ENCODE measurements at regions not wholly inside any gene's neighbourhood (a gene's known extent, or its start where the extent isn't known, plus 50 kb on each side); places are given as distances from the start of the nearest gene placed in this dataset.

DNA sequence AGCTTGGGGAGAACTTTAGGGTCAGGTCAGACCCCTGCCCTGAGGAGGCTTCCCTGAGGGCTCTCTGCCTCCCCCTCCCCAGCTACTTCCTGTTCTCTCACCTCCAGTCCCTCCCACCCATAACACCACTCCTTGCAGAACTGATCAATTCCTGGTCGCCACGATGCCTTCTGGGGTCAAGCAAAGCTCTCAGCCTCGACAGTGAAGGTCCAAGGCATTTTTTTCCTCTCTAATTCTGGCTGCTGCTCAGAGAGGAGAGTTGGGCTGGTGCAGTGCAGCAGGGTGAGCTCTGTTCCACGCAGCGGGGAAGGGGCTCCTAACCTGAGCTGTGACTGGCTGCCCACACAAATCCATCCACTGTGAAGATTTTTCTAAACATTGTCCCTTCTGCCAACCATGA is 628.4 kb downstream of the BRD1 start:
- Mint-ChIP-seq H3K4me1 (no peaks in the 10 kb centered on the region), H3K27me3 (peaks cover 4% of the 10 kb centered on the region), H3K27ac (no peak overlapping the region), H3K4me3 (no peak overlapping the region), H3K9me3 (ENCODE audit: insufficient read depth) (no peaks in the 10 kb centered on the region)
- intact Hi-C loops (cut with micrococcal nuclease) = no loop called here
- Histone ChIP-seq H3K4me1 (ENCODE audit: control insufficient read depth in 2 of 2, insufficient read depth in 2 of 2, low read length in 2 of 2) (no peaks in the 10 kb centered on the region), H3K27ac (ENCODE audit: low read length in 2 of 2) (no peak overlapping the region), H3K27me3 (replicated peaks in 1 of 4; ENCODE audit: control extremely low read depth in 1 of 4, control insufficient read depth in 3 of 4, insufficient read depth in 4 of 4, low read length in 3 of 4) (no peaks in the 10 kb centered on the region), H3K4me3 (ENCODE audit: control extremely low read depth in 1 of 5, extremely low read depth in 1 of 5, insufficient read depth in 1 of 5, low read depth in 2 of 5, low read length in 4 of 5) (no peak overlapping the region), H4K20me1 (ENCODE audit: control insufficient read depth, insufficient read depth, low read length, poor library complexity, severe bottlenecking) (no peaks in the 10 kb centered on the region), H3K4me2 (replicated peaks; ENCODE audit: low read depth, low read length, poor library complexity, severe bottlenecking) (no peak overlapping the region), H3K9me3 (ENCODE audit: control extremely low read depth in 1 of 3, control insufficient read depth in 2 of 3, insufficient read depth in 1 of 3, low read length in 2 of 3) (peaks cover 0 to 3% (median 0%) of the 10 kb centered on the region in 3 donors), H3K36me3 (replicated peaks in 1 of 2; ENCODE audit: control extremely low read depth in 1 of 2, control insufficient read depth in 1 of 2, extremely low read depth in 1 of 2, insufficient read depth in 2 of 2, low read length in 1 of 2) (no peaks in the 10 kb centered on the region), H3K9ac (ENCODE audit: low read length) (no peak overlapping the region), H2AFZ (ENCODE audit: insufficient read depth, low read depth, low read length, poor library complexity, severe bottlenecking) (no peak overlapping the region), H3K79me2 (ENCODE audit: control insufficient read depth, insufficient read depth, low read length) (no peaks in the 10 kb centered on the region)
- ATAC-seq (ENCODE audit: low read depth) (no peak), DNase-seq (no peak)
- POLR2A ChIA-PET = no interaction called here
- CTCF ChIA-PET = no interaction called here
- TF ChIP-seq, protein P1, sequence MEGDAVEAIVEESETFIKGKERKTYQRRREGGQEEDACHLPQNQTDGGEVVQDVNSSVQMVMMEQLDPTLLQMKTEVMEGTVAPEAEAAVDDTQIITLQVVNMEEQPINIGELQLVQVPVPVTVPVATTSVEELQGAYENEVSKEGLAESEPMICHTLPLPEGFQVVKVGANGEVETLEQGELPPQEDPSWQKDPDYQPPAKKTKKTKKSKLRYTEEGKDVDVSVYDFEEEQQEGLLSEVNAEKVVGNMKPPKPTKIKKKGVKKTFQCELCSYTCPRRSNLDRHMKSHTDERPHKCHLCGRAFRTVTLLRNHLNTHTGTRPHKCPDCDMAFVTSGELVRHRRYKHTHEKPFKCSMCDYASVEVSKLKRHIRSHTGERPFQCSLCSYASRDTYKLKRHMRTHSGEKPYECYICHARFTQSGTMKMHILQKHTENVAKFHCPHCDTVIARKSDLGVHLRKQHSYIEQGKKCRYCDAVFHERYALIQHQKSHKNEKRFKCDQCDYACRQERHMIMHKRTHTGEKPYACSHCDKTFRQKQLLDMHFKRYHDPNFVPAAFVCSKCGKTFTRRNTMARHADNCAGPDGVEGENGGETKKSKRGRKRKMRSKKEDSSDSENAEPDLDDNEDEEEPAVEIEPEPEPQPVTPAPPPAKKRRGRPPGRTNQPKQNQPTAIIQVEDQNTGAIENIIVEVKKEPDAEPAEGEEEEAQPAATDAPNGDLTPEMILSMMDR (IDR thresholded peaks at IDR 0.05) = no peak
- no peak for TF ChIP-seq EZH2 (IDR thresholded peaks at IDR 0.05; ENCODE audit: borderline replicate concordance, insufficient read depth, low read depth, low read length, poor library complexity, severe bottlenecking)
- WGBS (ENCODE audit: insufficient coverage) = 93% methylated on average over 3 of the region's 5 CpGs

- peaks cover 4% of the 10 kb centered on the region for H3K27me3 Mint-ChIP-seq
- WGBS (ENCODE audit: insufficient coverage) = 92% methylated on average over 2 of the region's 6 CpGs
- TF ChIP-seq, protein P1 (IDR thresholded peaks at IDR 0.05) = no peak
- no peak for TF ChIP-seq EZH2 (IDR thresholded peaks at IDR 0.05; ENCODE audit: borderline replicate concordance, insufficient read depth, low read depth, low read length, poor library complexity, severe bottlenecking)
- H3K4me2 ChIP-seq (replicated peaks; ENCODE audit: low read depth, low read length, poor library complexity, severe bottlenecking) = no peak overlapping the region
- H4K20me1 ChIP-seq (ENCODE audit: control insufficient read depth, insufficient read depth, low read length, poor library complexity, severe bottlenecking) = no peaks in the 10 kb centered on the region
- no peaks in the 10 kb centered on the region for H3K79me2 ChIP-seq (ENCODE audit: control insufficient read depth, insufficient read depth, low read length)
- H3K4me1 Mint-ChIP-seq = no peaks in the 10 kb centered on the region
- no peaks in the 10 kb centered on the region for H3K27me3 ChIP-seq (replicated peaks in 1 of 4; ENCODE audit: control extremely low read depth in 1 of 4, control insufficient read depth in 3 of 4, insufficient read depth in 4 of 4, low read length in 3 of 4)
- H2AFZ ChIP-seq (ENCODE audit: insufficient read depth, low read depth, low read length, poor library complexity, severe bottlenecking) = no peak overlapping the region
- no peak overlapping the region for H3K9ac ChIP-seq (ENCODE audit: low read length)
- ATAC-seq (ENCODE audit: low read depth) = no peak
- H3K4me3 Mint-ChIP-seq = no peak overlapping the region
- ChIA-PET CTCF (no interaction called here), POLR2A (no interaction called here)
- intact Hi-C loops (cut with micrococcal nuclease) = no loop called here
- no peaks in the 10 kb centered on the region for H3K4me1 ChIP-seq (ENCODE audit: control insufficient read depth in 2 of 2, insufficient read depth in 2 of 2, low read length in 2 of 2)
- peaks cover 0 to 8% (median 0%) of the 10 kb centered on the region in 3 donors for H3K9me3 ChIP-seq (ENCODE audit: control extremely low read depth in 1 of 3, control insufficient read depth in 2 of 3, insufficient read depth in 1 of 3, low read length in 2 of 3)
- H3K27ac ChIP-seq (ENCODE audit: low read length in 2 of 2) = no peak overlapping the region
- no peaks in the 10 kb centered on the region for H3K36me3 ChIP-seq (replicated peaks in 1 of 2; ENCODE audit: control extremely low read depth in 1 of 2, control insufficient read depth in 1 of 2, extremely low read depth in 1 of 2, insufficient read depth in 2 of 2, low read length in 1 of 2)
- no peak overlapping the region for H3K27ac Mint-ChIP-seq
- DNase-seq = no peak
- H3K9me3 Mint-ChIP-seq (ENCODE audit: insufficient read depth) = no peaks in the 10 kb centered on the region
- H3K4me3 ChIP-seq (ENCODE audit: control extremely low read depth in 1 of 5, extremely low read depth in 1 of 5, insufficient read depth in 1 of 5, low read depth in 2 of 5, low read length in 4 of 5) = no peak overlapping the region
Measured at GRCh38 chr22:49198705-49199084, 629.0 kb downstream of the BRD1 start.
